WTC11 (cell line): ENCODE measurements at regions not wholly inside any gene's neighbourhood (a gene's known extent, or its start where the extent isn't known, plus 50 kb on each side); places are given as distances from the start of the nearest gene placed in this dataset.

Source experiments
- ATAC-seq: fragments of 200-7000 bp; cut with Tn5 transposase; 2 replicates; pipeline ENCODE4 v1.10.0; 2021; ENCODE audit warnings: mild to moderate bottlenecking, moderate library complexity
- CTCF ChIA-PET: fragments of 300-600 bp; sonication (Branson Sonifier 250); formaldehyde crosslinking; loops from one replicate; lab custom pipeline; 2021; ENCODE audit warnings: antibody characterized with exemption; lab: Charles Lee
- POLR2A ChIA-PET: fragments of 350-600 bp; sonication (Branson Sonifier 250); formaldehyde crosslinking; loops from one replicate; lab custom pipeline; 2021; ENCODE audit warnings: antibody characterized with exemption; lab: Charles Lee
- DNase-seq: peaks from one replicate; pipeline ENCODE4 v3.0.0; 2021; ENCODE audit warnings: low spot score
- H3K27ac Mint-ChIP-seq: 2 replicates; pipeline ENCODE4 v1.8.0; 2021; ENCODE audit warnings: mixed read lengths
- H3K27me3 Mint-ChIP-seq: 2 replicates; pipeline ENCODE4 v1.8.0; 2021; ENCODE audit warnings: low read depth, mild to moderate bottlenecking, moderate library complexity, mixed read lengths
- H3K36me3 Mint-ChIP-seq: 2 replicates; pipeline ENCODE4 v1.8.0; 2021; ENCODE audit warnings: mixed read lengths
- H3K4me1 Mint-ChIP-seq: 2 replicates; pipeline ENCODE4 v1.8.0; 2022; ENCODE audit warnings: mixed read lengths
- H3K4me3 Mint-ChIP-seq: 2 replicates; pipeline ENCODE4 v1.8.0; 2021; ENCODE audit warnings: mild to moderate bottlenecking, moderate library complexity, mixed read lengths
- H3K9me3 Mint-ChIP-seq: 2 replicates; pipeline ENCODE4 v1.8.0; 2021; ENCODE audit warnings: mixed read lengths
- AFF4 ChIP-seq: sonication (generic); formaldehyde crosslinking; IDR thresholded peaks from 2 replicates; pipeline ENCODE4 v1.8.1; 2023; ENCODE audit warnings: mild to moderate bottlenecking, missing genetic modification reagents, borderline replicate concordance
- ATF2 ChIP-seq: sonication (generic); formaldehyde crosslinking; IDR thresholded peaks from 2 replicates; pipeline ENCODE4 v1.8.1; 2022; ENCODE audit warnings: low read depth, missing genetic modification reagents, borderline replicate concordance
- CBFB ChIP-seq: sonication (generic); formaldehyde crosslinking; IDR thresholded peaks from 2 replicates; pipeline ENCODE4 v1.8.1; 2022; ENCODE audit warnings: mild to moderate bottlenecking, low read depth, missing genetic modification reagents
- FOXK1 ChIP-seq: sonication (generic); formaldehyde crosslinking; IDR thresholded peaks from 2 replicates; pipeline ENCODE4 v1.8.0; 2022; ENCODE audit warnings: mild to moderate bottlenecking, moderate library complexity, missing genetic modification reagents
- FOXP1 ChIP-seq: sonication (generic); formaldehyde crosslinking; IDR thresholded peaks from 2 replicates; pipeline ENCODE4 v1.8.0; 2022; ENCODE audit warnings: missing genetic modification reagents, mild to moderate bottlenecking, moderate library complexity, borderline replicate concordance
- IRF1 ChIP-seq: sonication (generic); formaldehyde crosslinking; IDR thresholded peaks from 2 replicates; pipeline ENCODE4 v1.8.0; 2023; ENCODE audit warnings: missing genetic modification reagents
- IRF2 ChIP-seq: sonication (generic); formaldehyde crosslinking; IDR thresholded peaks from 2 replicates; pipeline ENCODE4 v1.8.0; 2022; ENCODE audit warnings: low read depth, missing genetic modification reagents, borderline replicate concordance
- MAX ChIP-seq: sonication (generic); formaldehyde crosslinking; IDR thresholded peaks from 2 replicates; pipeline ENCODE4 v1.8.0; 2022; ENCODE audit warnings: mild to moderate bottlenecking, missing genetic modification reagents
- NFATC4 ChIP-seq: fragments of 250-450 bp; sonication (Bioruptor Pico); IDR thresholded peaks from 2 replicates; pipeline ENCODE4 v1.9.0; 2021; ENCODE audit warnings: mild to moderate bottlenecking
- NR2C2 ChIP-seq: sonication (generic); formaldehyde crosslinking; IDR thresholded peaks from 2 replicates; pipeline ENCODE4 v1.8.0; 2022; ENCODE audit warnings: mild to moderate bottlenecking, missing genetic modification reagents
- RORB ChIP-seq: fragments of 250-450 bp; sonication (Bioruptor Pico); IDR thresholded peaks from 2 replicates; pipeline ENCODE4 v1.9.0; 2021; ENCODE audit warnings: mild to moderate bottlenecking
- USF1 ChIP-seq: sonication (generic); formaldehyde crosslinking; IDR thresholded peaks from 2 replicates; pipeline ENCODE4 v1.8.0; 2022; ENCODE audit warnings: mild to moderate bottlenecking, missing genetic modification reagents
- USF2 ChIP-seq: sonication (generic); formaldehyde crosslinking; IDR thresholded peaks from 2 replicates; pipeline ENCODE4 v1.8.1; 2023; ENCODE audit warnings: mild to moderate bottlenecking, missing genetic modification reagents, moderate library complexity
- ZBTB43 ChIP-seq: sonication (generic); formaldehyde crosslinking; IDR thresholded peaks from 2 replicates; pipeline ENCODE4 v1.8.1; 2023; ENCODE audit warnings: mild to moderate bottlenecking, missing genetic modification reagents
- ZNF232 ChIP-seq: sonication (generic); formaldehyde crosslinking; IDR thresholded peaks from 2 replicates; pipeline ENCODE4 v1.8.0; 2022; ENCODE audit warnings: mild to moderate bottlenecking, missing genetic modification reagents
- ZNF317 ChIP-seq: sonication (generic); formaldehyde crosslinking; IDR thresholded peaks from 2 replicates; pipeline ENCODE4 v1.8.1; 2023; ENCODE audit warnings: low read depth, mild to moderate bottlenecking, moderate library complexity, missing genetic modification reagents, borderline replicate concordance
- ZNF423 ChIP-seq: fragments of 250-450 bp; sonication (Bioruptor Pico); IDR thresholded peaks from 2 replicates; pipeline ENCODE4 v2.1.2; 2022; ENCODE audit warnings: mild to moderate bottlenecking, moderate library complexity
- ZNF512 ChIP-seq: sonication (generic); formaldehyde crosslinking; IDR thresholded peaks from 2 replicates; pipeline ENCODE4 v1.8.1; 2022; ENCODE audit warnings: missing genetic modification reagents, borderline replicate concordance
- ZNF671 ChIP-seq: fragments of 250-450 bp; sonication (Bioruptor Pico); IDR thresholded peaks from 2 replicates; pipeline ENCODE4 v1.8.0; 2021; ENCODE audit warnings: mild to moderate bottlenecking

GRCh38 chr11:92596596-92597317 lies 372.1 kb downstream of the FAT3 start (continued):
- TF ChIP-seq ATF2 (CRISPR knock-in tag), result no peak
- TF ChIP-seq AFF4 (CRISPR knock-in tag), result no peak
- TF ChIP-seq NR2C2 (CRISPR knock-in tag), result no peak

GRCh38 chr11:92601048-92601447 lies 368.4 kb upstream of the MTNR1B start:
- H3K27ac Mint-ChIP-seq, result no peak overlapping the region
- ChIA-PET CTCF (no interaction called here), POLR2A (no interaction called here)
- H3K4me1 Mint-ChIP-seq, result peaks cover 4% of the 10 kb centered on the region
- TF ChIP-seq FOXK1 (CRISPR knock-in tag) (no peak), ZNF232 (CRISPR knock-in tag) (no peak), ZNF512 (CRISPR knock-in tag) (no peak), NFATC4 (CRISPR knock-in tag) (no peak)
- H3K9me3 Mint-ChIP-seq, result no peaks in the 10 kb centered on the region
- no peaks in the 10 kb centered on the region for H3K36me3 Mint-ChIP-seq
- no peak overlapping the region for H3K4me3 Mint-ChIP-seq
- DNase-seq (no peak), ATAC-seq (no peak)
- H3K27me3 Mint-ChIP-seq, result no peaks in the 10 kb centered on the region

GRCh38 chr11:92605667-92606066 lies 363.8 kb upstream of the MTNR1B start:
- TF ChIP-seq FOXP1 (no peak), ZBTB43 (CRISPR knock-in tag) (no peak), ATF2 (CRISPR knock-in tag) (no peak), ZNF317 (CRISPR knock-in tag) (no peak), RORB (CRISPR knock-in tag) (no peak), USF1 (CRISPR knock-in tag) (no peak), USF2 (no peak), ZNF423 (no peak), IRF2 (no peak), CBFB (CRISPR knock-in tag) (no peak), IRF1 (no peak), ZNF671 (CRISPR knock-in tag) (no peak), MAX (CRISPR knock-in tag) (no peak)
- H3K27me3 Mint-ChIP-seq, result no peaks in the 10 kb centered on the region
- DNase-seq (no peak), ATAC-seq (no peak)
- H3K27ac Mint-ChIP-seq, result no peak overlapping the region
- no peaks in the 10 kb centered on the region for H3K36me3 Mint-ChIP-seq
- H3K9me3 Mint-ChIP-seq, result no peaks in the 10 kb centered on the region
- CTCF ChIA-PET, result interaction anchor here (0.9 kb wide), 1 partner anchor 265 kb away, joined by 3 read pairs; no protein-coding TSS in a partner anchor
- peaks cover 4% of the 10 kb centered on the region for H3K4me1 Mint-ChIP-seq
- POLR2A ChIA-PET, result interaction anchor here (0.6 kb wide), 1 partner anchor 1234 kb away, joined by 4 read pairs; no protein-coding TSS in a partner anchor
- H3K4me3 Mint-ChIP-seq, result no peak overlapping the region
